ENCODE measurements at regions not wholly inside any gene's neighbourhood (a gene's known extent, or its start where the extent isn't known, plus 50 kb on each side); places are given as distances from the start of the nearest gene placed in this dataset.

GRCh38 chr17:79500745-79501618 lies 109.9 kb downstream of the RBFOX3 start:
- H2AFZ ChIP-seq (ENCODE audit: low read depth, low read length), result no peak overlapping the region
- no peaks in the 10 kb centered on the region for H3K27me3 ChIP-seq (ENCODE audit: insufficient read depth, low read depth, low read length)
- no peak overlapping the region for H3K4me2 ChIP-seq (ENCODE audit: low read length)
- no peaks in the 10 kb centered on the region for H4K20me1 ChIP-seq (ENCODE audit: insufficient read depth)
- H3K4me3 ChIP-seq (ENCODE audit: low read length), result peak overlapping the region; percentile 23
- TF ChIP-seq REST (IDR thresholded peaks at IDR 0.05; ENCODE audit: borderline replicate concordance), result peak; percentile 39
- TF ChIP-seq EP300 (conservative IDR thresholded peaks at IDR 0.05; ENCODE audit: poor library complexity, severe bottlenecking), result no peak
- no peak for TF ChIP-seq POLR2AphosphoS5 (IDR thresholded peaks at IDR 0.05)
- H3K9me2 ChIP-seq (ENCODE audit: insufficient read depth, low read length), result no peaks in the 10 kb centered on the region
- no peaks in the 10 kb centered on the region for H3K36me3 ChIP-seq (ENCODE audit: insufficient read depth, low read length)
- no peaks in the 10 kb centered on the region for H3F3A ChIP-seq (ENCODE audit: insufficient read depth, low read length, poor library complexity, severe bottlenecking)
- no peaks in the 10 kb centered on the region for H3K79me2 ChIP-seq (replicated peaks; ENCODE audit: insufficient read depth, low read length)
- H3K9ac ChIP-seq (ENCODE audit: low read length), result peak overlapping the region; percentile 16
- no peaks in the 10 kb centered on the region for H3K9me3 ChIP-seq (ENCODE audit: low read length)
- peak overlapping the region; percentile 52 for H3K27ac ChIP-seq (ENCODE audit: low read length)

- H3K27ac ChIP-seq (ENCODE audit: low read length), result no peak overlapping the region
- no peaks in the 10 kb centered on the region for H3K9me2 ChIP-seq (ENCODE audit: insufficient read depth, low read length)
- no peaks in the 10 kb centered on the region for H3K27me3 ChIP-seq (ENCODE audit: insufficient read depth, low read depth, low read length)
- H3K9me3 ChIP-seq (ENCODE audit: low read length), result no peaks in the 10 kb centered on the region
- no peak for TF ChIP-seq REST (IDR thresholded peaks at IDR 0.05; ENCODE audit: borderline replicate concordance)
- no peak for TF ChIP-seq POLR2AphosphoS5 (IDR thresholded peaks at IDR 0.05)
- no peak for TF ChIP-seq SMC3 (conservative IDR thresholded peaks at IDR 0.05; ENCODE audit: poor library complexity)
- TF ChIP-seq, protein P1, sequence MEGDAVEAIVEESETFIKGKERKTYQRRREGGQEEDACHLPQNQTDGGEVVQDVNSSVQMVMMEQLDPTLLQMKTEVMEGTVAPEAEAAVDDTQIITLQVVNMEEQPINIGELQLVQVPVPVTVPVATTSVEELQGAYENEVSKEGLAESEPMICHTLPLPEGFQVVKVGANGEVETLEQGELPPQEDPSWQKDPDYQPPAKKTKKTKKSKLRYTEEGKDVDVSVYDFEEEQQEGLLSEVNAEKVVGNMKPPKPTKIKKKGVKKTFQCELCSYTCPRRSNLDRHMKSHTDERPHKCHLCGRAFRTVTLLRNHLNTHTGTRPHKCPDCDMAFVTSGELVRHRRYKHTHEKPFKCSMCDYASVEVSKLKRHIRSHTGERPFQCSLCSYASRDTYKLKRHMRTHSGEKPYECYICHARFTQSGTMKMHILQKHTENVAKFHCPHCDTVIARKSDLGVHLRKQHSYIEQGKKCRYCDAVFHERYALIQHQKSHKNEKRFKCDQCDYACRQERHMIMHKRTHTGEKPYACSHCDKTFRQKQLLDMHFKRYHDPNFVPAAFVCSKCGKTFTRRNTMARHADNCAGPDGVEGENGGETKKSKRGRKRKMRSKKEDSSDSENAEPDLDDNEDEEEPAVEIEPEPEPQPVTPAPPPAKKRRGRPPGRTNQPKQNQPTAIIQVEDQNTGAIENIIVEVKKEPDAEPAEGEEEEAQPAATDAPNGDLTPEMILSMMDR (IDR thresholded peaks at IDR 0.05; ENCODE audit: poor library complexity, severe bottlenecking), result no peak
- TF ChIP-seq TAF1 (IDR thresholded peaks at IDR 0.05; ENCODE audit: low read depth), result no peak
- TF ChIP-seq RAD21 (conservative IDR thresholded peaks at IDR 0.05), result no peak
- TF ChIP-seq EP300 (conservative IDR thresholded peaks at IDR 0.05; ENCODE audit: poor library complexity, severe bottlenecking), result no peak
- TF ChIP-seq MXI1 (conservative IDR thresholded peaks at IDR 0.05; ENCODE audit: poor library complexity, severe bottlenecking), result no peak
- TF ChIP-seq EZH2 (IDR thresholded peaks at IDR 0.05; ENCODE audit: borderline replicate concordance, insufficient read depth, low read length, poor library complexity, severe bottlenecking), result no peak
- H3K36me3 ChIP-seq (ENCODE audit: insufficient read depth, low read length), result no peaks in the 10 kb centered on the region
- H3K9ac ChIP-seq (ENCODE audit: low read length), result no peak overlapping the region
- no peaks in the 10 kb centered on the region for H3F3A ChIP-seq (ENCODE audit: insufficient read depth, low read length, poor library complexity, severe bottlenecking)
- H2AFZ ChIP-seq (ENCODE audit: low read depth, low read length), result no peak overlapping the region
- H4K20me1 ChIP-seq (ENCODE audit: insufficient read depth), result no peaks in the 10 kb centered on the region
- no peak overlapping the region for H3K4me2 ChIP-seq (ENCODE audit: low read length)
- no peak overlapping the region for H3K4me3 ChIP-seq (ENCODE audit: low read length)
- H3K79me2 ChIP-seq (replicated peaks; ENCODE audit: insufficient read depth, low read length), result no peaks in the 10 kb centered on the region
Observed at GRCh38 chr17:79498854-79499253, 112.0 kb downstream of the RBFOX3 start.

All from neural cell (in vitro differentiated cells).